GM18505 (cell line): ENCODE measurements at regions not wholly inside any gene's neighbourhood (a gene's known extent, or its start where the extent isn't known, plus 50 kb on each side); places are given as distances from the start of the nearest gene placed in this dataset.

Experiments
- ATAC-seq: cut with Tn5 transposase; IDR thresholded peaks from one replicate; pipeline ENCODE4 v1.9.1; 2021; ENCODE audit not compliant: unreplicated experiment
- POLR2A ChIP-seq: IDR thresholded peaks from 4 replicates; pipeline ENCODE4 v1.6.1; 2011; ENCODE audit warnings: borderline replicate concordance; ENCODE audit not compliant: insufficient read depth, insufficient read length; ENCODE audit errors: extremely low read depth

DNA sequence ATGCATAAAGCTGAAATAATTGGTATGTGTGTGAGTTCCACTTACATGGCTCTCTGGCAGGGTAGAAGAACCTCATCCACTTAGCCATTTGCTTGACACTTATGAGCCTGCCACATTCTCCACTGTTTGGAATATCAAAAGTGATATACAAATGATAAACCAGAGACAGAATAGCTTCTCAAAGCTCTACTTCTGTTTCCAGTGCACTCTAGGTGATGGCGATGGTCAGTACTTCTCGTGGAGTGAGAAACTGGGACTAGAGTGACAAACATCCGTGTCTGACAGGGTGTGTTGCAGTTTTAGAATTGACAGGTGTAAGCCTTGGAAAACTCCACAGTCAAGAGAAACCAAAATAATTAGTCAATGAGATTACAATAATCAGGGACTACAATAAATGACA is 935.8 kb upstream of the TYRP1 start:
- ATAC-seq = no peak

DNA sequence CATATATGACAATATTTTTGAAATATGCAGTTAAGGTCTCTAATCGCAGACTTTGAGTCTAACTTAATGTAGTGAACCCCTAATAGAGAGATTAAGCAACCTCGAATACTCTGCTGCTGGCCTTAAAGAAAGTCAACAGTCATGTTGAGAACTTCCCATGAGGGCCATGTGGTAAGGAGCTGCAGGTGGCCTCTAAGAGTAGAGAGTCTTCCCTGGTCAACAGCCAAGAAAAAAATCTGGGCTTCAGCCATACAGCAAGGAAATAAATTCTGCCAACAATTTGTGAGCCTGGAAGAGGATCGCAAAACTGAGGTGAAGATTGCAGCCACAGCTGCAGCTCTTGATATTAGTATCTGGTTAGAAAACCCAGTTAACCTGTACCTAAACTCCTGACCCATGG is 935.2 kb upstream of the TYRP1 start:
- no peak for ATAC-seq
- TF ChIP-seq POLR2A = no peak

More for the DNA sequence above, 935.8 kb upstream of the TYRP1 start:
- TF ChIP-seq POLR2A = no peak

DNA sequence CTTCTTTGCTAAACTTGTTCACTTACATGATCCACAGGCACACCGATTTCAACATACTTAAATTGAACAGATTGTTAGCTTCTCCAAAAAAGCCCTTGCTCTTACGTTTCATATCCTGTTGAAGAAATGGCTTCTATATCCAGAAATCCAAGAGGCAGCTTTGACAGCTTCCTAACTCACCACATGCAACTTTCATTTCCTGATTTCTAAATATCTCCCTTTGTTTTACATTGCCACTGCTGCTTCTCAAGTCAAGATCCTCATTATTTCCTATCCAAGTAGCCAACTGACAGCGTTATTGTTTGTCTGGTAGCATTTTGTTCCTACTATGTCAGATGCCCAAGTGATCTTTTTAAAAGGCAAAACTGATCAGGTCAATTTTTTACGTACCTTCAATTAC is 913.2 kb upstream of the TYRP1 start:
- TF ChIP-seq POLR2A = no peak
- no peak for ATAC-seq

- no peak for TF ChIP-seq POLR2A
- ATAC-seq = no peak
Measured at GRCh38 chr9:11792870-11793269, 900.3 kb upstream of the TYRP1 start.

GRCh38 chr9:11794984-11795383 is 898.2 kb upstream of the TYRP1 start:
- ATAC-seq = no peak
- no peak for TF ChIP-seq POLR2A

GRCh38 chr9:11805969-11806368 is 887.2 kb upstream of the TYRP1 start:
- ATAC-seq = no peak
- no peak for TF ChIP-seq POLR2A

DNA sequence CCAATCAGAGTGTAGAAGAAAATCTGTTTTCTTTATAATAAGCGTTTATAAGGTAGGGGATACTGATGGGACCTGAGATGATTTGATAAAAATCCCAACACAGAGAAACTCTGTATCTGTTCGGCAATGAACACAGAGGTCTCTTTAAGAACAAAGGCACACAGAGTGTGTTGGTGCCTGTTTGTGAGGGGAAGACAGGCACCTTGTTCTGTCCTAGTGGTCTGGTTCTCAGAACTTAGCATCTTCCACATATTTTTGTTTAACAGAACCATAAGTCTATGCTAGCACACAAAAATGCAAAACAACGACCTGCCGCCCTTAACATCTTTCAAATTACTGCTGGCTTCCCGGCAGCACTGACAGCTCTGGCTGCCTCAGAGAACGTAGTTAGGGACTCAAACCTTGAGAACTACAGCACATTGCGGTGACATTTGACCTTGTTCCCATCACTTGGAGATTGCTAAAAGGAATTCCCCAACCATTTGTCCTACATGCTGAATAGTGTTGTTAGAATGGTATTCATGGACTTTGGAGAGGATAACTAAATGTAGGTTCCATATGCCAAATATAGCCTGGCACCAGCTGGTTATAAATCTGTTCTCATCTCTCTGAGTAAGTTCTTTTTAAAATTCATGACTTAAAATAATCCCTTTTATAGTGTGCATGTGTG is 871.7 kb upstream of the TYRP1 start:
- no peak for ATAC-seq
- no peak for TF ChIP-seq POLR2A

DNA sequence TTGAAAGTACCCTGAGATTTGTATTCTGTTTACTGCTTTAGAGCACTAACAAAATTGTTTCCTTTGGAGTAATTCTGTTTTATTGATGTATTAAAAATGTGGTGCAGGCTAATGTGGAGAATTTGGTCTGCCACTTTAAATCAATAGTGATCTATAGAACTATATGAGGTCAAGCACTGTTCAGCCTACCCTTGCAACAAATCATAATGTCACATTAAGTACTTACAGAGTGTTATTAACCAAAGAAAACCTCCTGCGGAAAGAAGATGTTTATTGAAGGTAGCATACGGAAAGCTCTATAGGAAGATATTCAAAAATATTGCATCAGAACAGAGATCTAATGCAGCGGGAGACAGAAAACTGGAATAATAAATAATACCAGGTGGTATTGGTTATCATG is 865.0 kb upstream of the TYRP1 start:
- ATAC-seq = no peak

GRCh38 chr9:11833056-11833455 is 860.1 kb upstream of the TYRP1 start:
- no peak for ATAC-seq
- no peak for TF ChIP-seq POLR2A

More for the DNA sequence above, 865.0 kb upstream of the TYRP1 start:
- TF ChIP-seq POLR2A = no peak

DNA sequence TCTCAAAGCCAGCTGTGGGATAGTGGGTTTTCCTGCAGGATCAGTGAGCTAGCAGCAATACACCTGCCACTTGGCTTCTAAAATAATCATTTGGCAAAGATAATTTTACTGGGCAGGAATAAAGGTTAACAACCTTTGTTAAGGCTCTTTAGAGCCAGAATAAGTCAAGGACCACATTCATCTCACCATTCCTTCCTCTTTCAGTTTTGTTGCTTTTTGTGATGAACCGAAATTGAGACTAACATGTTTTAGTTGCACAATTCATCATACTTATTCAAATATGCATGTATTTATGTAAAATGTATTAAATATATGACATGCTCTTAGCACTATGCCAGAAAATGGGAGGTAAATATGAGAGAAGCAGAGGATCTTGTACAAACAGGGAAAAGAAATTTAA is 824.4 kb upstream of the TYRP1 start:
- TF ChIP-seq POLR2A = no peak
- ATAC-seq = no peak

GRCh38 chr9:11871852-11872251 is 821.3 kb upstream of the TYRP1 start:
- ATAC-seq = no peak

DNA sequence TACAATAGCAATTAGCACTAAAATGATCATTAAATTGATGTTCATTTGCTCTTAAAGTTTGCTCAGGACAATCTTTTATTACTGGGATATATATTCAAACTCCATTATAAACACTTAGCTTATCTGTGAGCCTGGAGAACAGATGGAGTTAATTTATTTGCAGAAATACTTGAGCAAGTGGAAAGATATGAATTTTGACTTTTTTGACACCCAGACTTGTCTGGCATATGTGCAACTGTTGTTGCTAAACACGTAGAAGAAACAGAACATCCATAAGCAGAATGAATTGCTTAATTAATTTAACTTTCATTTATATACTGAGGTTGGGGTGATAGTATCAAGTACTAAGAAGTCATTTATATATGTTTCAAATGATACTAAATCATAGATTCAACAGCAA is 820.7 kb upstream of the TYRP1 start:
- no peak for TF ChIP-seq POLR2A
- no peak for ATAC-seq

More at GRCh38 chr9:11871852-11872251, 821.3 kb upstream of the TYRP1 start:
- TF ChIP-seq POLR2A = no peak

DNA sequence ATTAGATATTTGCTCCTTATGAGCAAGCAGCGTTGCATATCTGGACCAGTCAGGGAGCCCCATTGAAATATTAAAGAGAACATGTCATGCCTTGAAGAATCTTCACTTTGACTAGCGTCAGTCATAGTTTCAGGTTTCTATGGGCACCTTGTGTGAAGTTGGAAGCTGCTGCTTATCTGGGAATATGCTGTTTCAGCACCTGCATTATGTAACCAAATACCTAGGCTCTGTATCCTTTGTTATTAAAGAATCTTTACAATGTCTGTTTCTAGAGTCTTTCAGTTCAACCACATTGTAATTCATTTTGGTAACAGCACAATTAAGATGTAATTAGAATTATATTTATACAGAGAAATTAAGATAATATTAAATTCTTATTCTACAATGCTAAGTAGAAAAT is 818.8 kb upstream of the TYRP1 start:
- TF ChIP-seq POLR2A = no peak
- ATAC-seq = no peak

DNA sequence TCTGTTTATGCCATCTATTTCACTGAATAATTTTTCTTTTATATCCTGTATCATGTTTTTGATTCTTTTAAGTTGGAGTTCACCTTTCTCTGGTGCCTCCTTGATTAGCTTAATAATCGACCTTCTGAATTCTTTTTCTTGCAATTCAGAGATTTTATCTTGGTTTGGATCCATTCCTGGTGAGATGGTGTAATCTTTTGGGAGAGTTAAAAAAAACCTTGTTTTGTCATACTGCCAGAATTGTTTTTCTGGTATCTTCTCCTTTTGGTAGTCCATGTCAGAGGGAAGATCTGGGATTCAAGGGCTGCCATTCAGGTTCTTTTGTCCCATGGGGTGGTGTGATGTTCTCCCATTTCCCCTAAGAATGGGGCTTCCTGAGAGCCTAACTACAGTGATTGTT is 800.8 kb upstream of the TYRP1 start:
- ATAC-seq = no peak
- no peak for TF ChIP-seq POLR2A

DNA sequence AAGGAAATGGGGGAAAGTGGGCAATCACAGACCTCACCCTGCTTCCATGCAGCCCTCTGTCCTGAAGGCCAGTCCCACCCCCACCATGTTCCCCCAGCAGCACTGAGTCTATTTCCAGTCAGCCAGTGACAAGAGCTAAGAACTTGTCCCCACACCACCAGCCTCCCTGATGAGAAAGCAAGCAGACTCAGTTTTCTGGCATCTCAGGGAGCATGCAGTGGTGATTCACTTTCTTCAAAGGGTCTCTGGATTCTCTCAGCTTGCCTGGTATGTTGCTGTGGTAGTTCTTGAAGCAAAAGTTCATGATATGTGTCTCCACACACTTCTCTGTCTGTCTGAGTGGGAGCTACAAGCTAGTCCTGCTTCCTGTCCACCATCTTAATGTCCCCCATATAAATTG is 799.9 kb upstream of the TYRP1 start:
- no peak for TF ChIP-seq POLR2A
- ATAC-seq = no peak

DNA sequence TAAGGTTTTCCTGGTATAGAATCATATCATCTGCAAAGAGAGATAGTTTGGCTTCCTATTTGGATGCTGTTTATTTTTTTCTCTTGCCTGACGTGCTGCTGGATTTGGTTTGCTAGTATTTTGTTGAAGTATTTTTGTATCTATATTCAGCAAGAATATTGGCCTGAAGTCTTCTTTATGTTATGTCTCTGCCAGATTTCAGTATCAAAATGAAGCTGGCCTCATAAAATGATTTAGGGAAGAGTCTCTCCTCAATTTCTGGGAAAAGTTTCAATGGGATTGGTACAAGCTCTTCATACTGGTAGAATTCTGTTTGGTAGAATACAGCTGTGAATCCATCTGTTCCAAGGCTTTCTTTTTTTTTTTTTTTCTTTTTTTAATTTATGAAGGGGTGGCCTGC is 799.0 kb upstream of the TYRP1 start:
- TF ChIP-seq POLR2A = no peak
- no peak for ATAC-seq

GRCh38 chr9:11902610-11903009 is 790.6 kb upstream of the TYRP1 start:
- no peak for ATAC-seq
- TF ChIP-seq POLR2A = no peak
